Fibroblast of skin of left biceps (primary cell): ENCODE measurements at regions not wholly inside any gene's neighbourhood (a gene's known extent, or its start where the extent isn't known, plus 50 kb on each side); places are given as distances from the start of the nearest gene placed in this dataset.

Experiments
- DNase-seq, 2 experiments: peaks; one replicate each; pipeline ENCODE4 v3.0.0-alpha.2; 2013; ENCODE audit warnings: low read depth in 2 of 2

GRCh38 chr4:20447103-20447502, 195.4 kb downstream of the SLIT2 start:
- no peak for DNase-seq

- no peak for DNase-seq
These were observed 200.3 kb downstream of the SLIT2 start for GRCh38 chr4:20451986-20452385.

GRCh38 chr4:20454515-20454914, 202.8 kb downstream of the SLIT2 start:
- no peak for DNase-seq

- no peak for DNase-seq
These were observed 204.7 kb downstream of the SLIT2 start for GRCh38 chr4:20456407-20456806.

- DNase-seq, result no peak
These were observed 210.9 kb downstream of the SLIT2 start for GRCh38 chr4:20462426-20463175.

GRCh38 chr4:20463176-20463430, 211.4 kb downstream of the SLIT2 start:
- no peak for DNase-seq

- DNase-seq, result no peak
These were observed 212.7 kb downstream of the SLIT2 start for GRCh38 chr4:20464381-20464780.

- no peak for DNase-seq
These were observed 222.4 kb downstream of the SLIT2 start for GRCh38 chr4:20474119-20474518.

- DNase-seq, result no peak
These were observed 221.8 kb upstream of the PACRGL start for GRCh38 chr4:20478412-20478811.

- DNase-seq, result no peak
These were observed 219.9 kb upstream of the PACRGL start for GRCh38 chr4:20480165-20480947.

GRCh38 chr4:20483416-20483815, 216.8 kb upstream of the PACRGL start:
- DNase-seq, result no peak

GRCh38 chr4:20486433-20486832, 213.8 kb upstream of the PACRGL start:
- DNase-seq, result no peak

- no peak for DNase-seq
These were observed 212.8 kb upstream of the PACRGL start for GRCh38 chr4:20487446-20487845.

- no peak for DNase-seq
These were observed 212.4 kb upstream of the PACRGL start for GRCh38 chr4:20487852-20488251.

- DNase-seq, result no peak
These were observed 209.5 kb upstream of the PACRGL start for GRCh38 chr4:20490734-20491133.

- peak in 1 of 2 experiments; percentile 31 for DNase-seq
These were observed 206.4 kb upstream of the PACRGL start for GRCh38 chr4:20493761-20494353.

GRCh38 chr4:20496068-20496467, 204.2 kb upstream of the PACRGL start:
- no peak for DNase-seq

GRCh38 chr4:20504146-20504545, 196.1 kb upstream of the PACRGL start:
- DNase-seq, result no peak

GRCh38 chr4:20505927-20506326, 194.3 kb upstream of the PACRGL start:
- DNase-seq, result no peak

GRCh38 chr4:20506827-20507226, 193.4 kb upstream of the PACRGL start:
- peak; percentile 43 to 54 for DNase-seq

- no peak for DNase-seq
These were observed 190.9 kb upstream of the PACRGL start for GRCh38 chr4:20509315-20509714.

- DNase-seq, result no peak
These were observed 188.0 kb upstream of the PACRGL start for GRCh38 chr4:20512033-20512792.
